GM21515 (cell line): ENCODE measurements at regions not wholly inside any gene's neighbourhood (a gene's known extent, or its start where the extent isn't known, plus 50 kb on each side); places are given as distances from the start of the nearest gene placed in this dataset.
"Not testable (repeated sequence)": the region's sequence is repeated elsewhere in the genome, so short reads cannot be mapped to it uniquely, and the experiment has no call there.

Experiments
- ATAC-seq: cut with Tn5 transposase; IDR thresholded peaks from one replicate; pipeline ENCODE4 v1.9.1; 2021; ENCODE audit not compliant: unreplicated experiment

GRCh38 chr4:187617113-187617512 lies 378.5 kb upstream of the ZFP42 start:
- no peak for ATAC-seq

DNA sequence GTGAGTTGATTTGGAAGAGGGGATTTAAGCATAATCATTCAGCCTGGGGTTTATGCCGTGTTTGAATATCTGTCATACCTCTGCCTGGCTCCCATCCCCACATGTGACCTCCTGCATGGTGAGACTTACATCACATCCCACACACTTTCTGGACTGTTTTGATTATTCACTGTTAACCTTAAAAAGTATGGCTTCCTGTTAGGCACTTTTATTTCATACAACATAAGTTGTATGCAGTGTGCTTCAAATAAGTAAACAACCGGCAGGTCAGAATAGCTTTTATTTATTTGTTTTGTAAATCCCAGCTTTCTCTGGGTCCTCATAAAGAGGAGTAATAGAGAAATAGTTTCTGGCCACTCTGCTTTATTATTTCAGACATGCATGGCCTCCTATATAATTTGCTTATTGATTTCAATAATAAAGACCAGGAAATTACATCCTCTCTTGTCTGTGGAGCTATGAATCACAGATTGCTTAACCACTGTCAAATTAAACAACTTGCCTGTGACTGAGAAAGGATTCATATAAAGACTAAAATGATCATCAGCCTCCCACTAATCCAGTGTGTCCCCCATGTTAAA lies 376.8 kb upstream of the ZFP42 start:
- ATAC-seq = no peak

DNA sequence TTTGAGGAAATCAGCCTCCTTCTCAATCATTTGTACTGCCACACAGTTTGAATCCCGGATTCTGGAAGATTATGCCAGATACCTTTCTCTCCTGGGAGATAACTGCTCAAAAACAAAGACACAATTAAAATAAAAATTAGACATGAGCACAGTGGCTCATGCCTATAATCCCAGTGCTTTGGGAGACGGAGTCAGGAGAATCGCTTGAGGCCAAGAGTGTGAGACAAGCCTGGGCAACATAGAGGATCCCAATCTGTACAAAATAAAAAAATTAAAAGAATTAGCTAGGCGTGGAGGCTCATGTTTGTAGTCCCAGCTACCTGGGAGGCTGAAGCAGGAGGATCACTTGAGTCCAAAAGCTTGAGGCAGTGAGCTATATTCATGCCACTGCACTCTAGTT lies 376.3 kb upstream of the ZFP42 start:
- no peak for ATAC-seq

DNA sequence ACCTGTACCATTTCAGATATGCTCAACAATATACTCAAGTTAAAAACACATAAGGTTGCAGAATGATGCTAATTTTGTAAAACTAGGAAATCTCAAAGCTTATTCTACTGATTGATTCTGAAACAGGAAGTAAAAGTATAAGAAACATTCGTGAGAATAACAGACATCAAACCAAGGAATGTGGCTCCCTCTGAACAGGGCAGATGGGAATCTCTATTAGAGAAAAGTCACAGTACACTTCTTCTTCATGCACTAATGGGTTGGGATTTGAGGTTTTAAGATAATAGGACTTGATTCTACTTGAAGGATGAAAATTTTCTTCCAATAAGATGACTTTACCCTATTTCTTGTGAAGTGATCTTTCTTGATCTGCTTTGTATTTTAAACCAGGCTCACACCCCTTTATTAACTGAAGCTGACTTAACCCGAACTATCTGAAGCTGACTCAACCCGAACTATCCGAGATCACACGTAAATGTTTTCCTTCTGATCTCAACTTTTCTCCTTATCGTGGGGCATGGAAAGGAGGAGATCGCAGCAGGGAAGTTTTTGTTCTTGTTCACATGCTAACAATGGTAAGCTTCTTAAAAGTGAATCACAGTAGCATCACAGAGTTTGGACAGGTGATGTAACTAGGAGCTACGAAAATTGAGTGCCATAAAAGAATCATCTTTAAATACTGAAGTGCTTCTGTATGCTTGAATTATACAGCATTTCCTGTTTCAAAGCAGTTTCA lies 363.1 kb upstream of the ZFP42 start:
- no peak for ATAC-seq

DNA sequence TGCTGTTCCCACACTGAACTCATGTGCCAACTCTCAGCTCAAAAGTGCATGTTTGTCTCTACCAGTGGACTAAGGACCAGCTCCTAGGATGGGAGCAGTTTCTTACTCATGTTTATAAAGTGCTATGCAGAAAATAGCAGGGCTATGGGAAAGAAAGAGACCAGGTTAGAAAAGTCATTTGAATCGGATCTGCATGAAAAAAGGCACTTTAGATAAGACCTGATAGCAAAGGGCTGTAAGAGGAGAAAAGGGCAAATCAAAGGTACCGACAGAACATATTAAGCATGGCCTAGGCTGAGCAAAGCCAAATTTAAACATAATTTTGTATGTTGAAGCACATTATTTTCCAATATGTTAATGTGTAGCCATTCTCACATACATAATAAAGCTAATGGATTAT lies 362.3 kb upstream of the ZFP42 start:
- no peak for ATAC-seq

DNA sequence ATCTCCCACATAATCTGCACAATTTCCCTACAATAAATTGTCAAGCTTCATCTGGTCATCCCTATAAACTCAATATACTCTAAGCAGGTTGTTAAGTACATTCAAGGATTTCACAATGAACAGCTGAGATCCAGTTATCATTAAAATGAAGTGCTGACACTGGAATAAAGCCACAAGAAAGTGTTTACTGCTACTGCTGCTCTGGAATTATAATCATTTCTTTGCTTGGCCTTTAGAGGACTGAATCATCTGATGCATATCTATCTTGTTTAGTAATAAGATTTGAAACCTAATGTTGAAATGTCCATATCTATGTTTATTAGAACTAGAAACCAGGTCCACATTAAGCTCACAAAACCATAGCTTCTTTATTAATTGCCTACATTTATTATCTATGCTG lies 338.6 kb upstream of the ZFP42 start:
- ATAC-seq = no peak

GRCh38 chr4:187663076-187663475 lies 332.5 kb upstream of the ZFP42 start:
- ATAC-seq = no peak

GRCh38 chr4:187664011-187664410 lies 331.6 kb upstream of the ZFP42 start:
- ATAC-seq = no peak

DNA sequence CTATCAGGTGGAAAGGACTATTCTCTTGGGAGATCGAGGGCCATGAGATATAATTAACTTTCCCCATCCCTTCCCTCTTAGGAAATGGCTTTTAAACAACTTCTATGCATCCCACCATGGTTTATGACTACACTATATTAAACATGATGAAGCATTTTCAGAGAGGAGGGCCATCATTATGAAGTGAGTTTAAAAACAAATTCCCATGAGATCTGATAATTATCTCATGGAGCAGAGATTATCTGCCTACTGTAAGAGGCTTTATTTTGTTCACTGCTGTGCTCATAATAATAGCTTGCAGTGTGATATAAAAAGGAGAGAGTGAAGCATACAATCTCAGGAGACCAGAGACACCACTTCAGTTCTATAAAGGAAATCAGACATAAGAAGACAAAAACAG lies 330.5 kb upstream of the ZFP42 start:
- no peak for ATAC-seq

DNA sequence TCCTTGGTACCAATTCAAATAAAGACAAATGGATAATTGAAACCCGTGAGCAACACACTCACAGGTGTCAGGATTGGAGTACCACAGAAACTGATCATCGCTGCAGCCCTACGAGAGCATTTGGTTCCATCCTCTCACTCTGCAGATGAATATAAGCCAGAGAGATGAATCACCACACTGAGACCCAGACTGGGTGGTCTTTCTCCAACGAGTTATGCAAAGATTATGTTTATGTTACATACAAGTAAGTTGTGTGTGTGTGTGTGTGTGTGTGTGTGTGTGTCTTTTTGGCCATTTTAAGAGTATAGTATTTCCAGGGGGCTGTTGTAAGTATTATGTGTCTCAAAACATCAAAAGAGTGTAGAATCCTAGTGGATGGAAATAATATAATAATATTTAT lies 329.5 kb upstream of the ZFP42 start:
- ATAC-seq = no peak

- ATAC-seq = no peak
Measured at GRCh38 chr4:187666697-187667494, 328.7 kb upstream of the ZFP42 start.

- no peak for ATAC-seq
Measured at GRCh38 chr4:187668526-187669082, 327.0 kb upstream of the ZFP42 start.

- ATAC-seq = not testable (repeated sequence)
Measured at GRCh38 chr4:187671521-187671920, 324.1 kb upstream of the ZFP42 start.

DNA sequence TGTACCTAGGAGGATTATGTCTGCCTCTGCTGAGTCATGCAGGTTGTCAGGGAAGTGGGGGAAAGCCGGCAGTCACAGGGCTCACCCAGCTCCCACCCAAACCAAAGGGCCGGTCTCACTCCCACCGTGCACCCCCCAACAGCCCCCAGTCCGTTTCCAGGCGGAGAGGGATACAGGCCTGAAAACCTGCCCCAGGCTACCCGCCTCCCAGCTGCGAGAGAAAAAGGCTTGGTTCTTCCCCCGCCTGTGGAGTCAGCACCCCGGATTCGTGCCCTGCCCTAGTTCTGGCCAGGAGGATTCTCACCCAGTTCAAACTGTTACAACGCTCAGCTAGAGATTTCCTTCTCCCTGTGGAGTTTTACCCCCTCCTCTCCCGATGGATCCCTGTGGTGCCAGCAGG lies 323.6 kb upstream of the ZFP42 start:
- ATAC-seq = not testable (repeated sequence)

GRCh38 chr4:187672526-187672925 lies 323.0 kb upstream of the ZFP42 start:
- ATAC-seq = not testable (repeated sequence)

GRCh38 chr4:187679450-187679849 lies 316.1 kb upstream of the ZFP42 start:
- ATAC-seq = no peak

DNA sequence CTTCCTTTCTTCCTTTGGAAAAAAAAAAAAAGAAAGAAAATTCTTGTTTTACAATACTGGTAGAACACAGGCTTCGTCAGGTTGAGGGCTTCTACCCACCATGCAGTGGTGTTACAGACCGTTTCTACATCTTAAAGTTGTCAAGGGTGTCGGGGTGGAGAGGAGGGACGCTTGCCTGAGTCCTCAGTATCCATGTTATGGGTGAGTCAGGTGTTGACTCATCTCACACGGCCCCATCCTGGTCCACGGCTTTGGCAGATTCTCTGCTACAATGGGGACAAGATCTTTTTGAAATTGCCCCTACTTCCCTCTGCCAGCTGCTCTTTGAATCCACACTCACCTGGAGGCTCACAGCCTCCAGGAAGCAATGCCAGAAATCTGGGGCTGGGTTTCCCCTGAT lies 310.3 kb upstream of the ZFP42 start:
- no peak for ATAC-seq

GRCh38 chr4:187687697-187688096 lies 307.9 kb upstream of the ZFP42 start:
- no peak for ATAC-seq

- no peak for ATAC-seq
Measured at GRCh38 chr4:187692626-187693025, 302.9 kb upstream of the ZFP42 start.

GRCh38 chr4:187695531-187695930 lies 300.0 kb upstream of the ZFP42 start:
- ATAC-seq = not testable (repeated sequence)

DNA sequence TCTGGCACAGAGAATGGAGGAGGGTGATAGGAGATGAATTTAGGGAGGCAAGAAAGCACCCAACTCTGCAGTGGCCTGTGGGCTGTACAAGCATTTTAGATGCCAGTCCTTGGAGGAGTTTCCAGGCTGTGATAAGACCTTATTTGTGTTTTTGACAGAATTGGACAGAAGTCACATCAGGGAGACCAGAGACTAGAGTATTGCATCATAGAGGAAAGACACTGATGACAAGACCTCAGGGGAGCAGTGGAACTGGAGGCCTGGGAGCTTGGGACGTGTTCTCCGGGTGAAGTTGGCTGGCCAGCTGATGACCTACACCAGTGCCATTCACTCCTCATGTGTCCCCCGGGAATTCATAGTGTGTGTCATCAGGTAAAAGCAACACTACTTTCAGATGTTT lies 284.0 kb upstream of the ZFP42 start:
- no peak for ATAC-seq

- no peak for ATAC-seq
Measured at GRCh38 chr4:187714957-187715356, 280.6 kb upstream of the ZFP42 start.
